ENCODE measurements at regions not wholly inside any gene's neighbourhood (a gene's known extent, or its start where the extent isn't known, plus 50 kb on each side); places are given as distances from the start of the nearest gene placed in this dataset.
"Not testable (repeated sequence)": the region's sequence is repeated elsewhere in the genome, so short reads cannot be mapped to it uniquely, and the experiment has no call there.

- not testable (repeated sequence) for DNase-seq (ENCODE audit: low spot score)
Observed at GRCh38 chr13:52565324-52565723, 76.9 kb upstream of the HNRNPA1L2 start.

GRCh38 chr13:52569904-52570602 lies 72.2 kb upstream of the HNRNPA1L2 start:
- peak; percentile 34 for DNase-seq (ENCODE audit: low spot score)

- not testable (repeated sequence) for DNase-seq (ENCODE audit: low spot score)
Observed at GRCh38 chr13:52571163-52571562, 71.1 kb upstream of the HNRNPA1L2 start.

GRCh38 chr13:52582962-52583361 lies 59.3 kb upstream of the HNRNPA1L2 start:
- DNase-seq (ENCODE audit: low spot score) = not testable (repeated sequence)
